Embryonic facial prominence (tissue), 1 donor: ENCODE measurements at regions not wholly inside any gene's neighbourhood (a gene's known extent, or its start where the extent isn't known, plus 50 kb on each side); places are given as distances from the start of the nearest gene placed in this dataset.

Experiments
- DNase-seq: peaks from one replicate; pipeline ENCODE4 v3.0.0-alpha.2; 2016; ENCODE audit errors: extremely low spot score

- DNase-seq, result no peak
These were observed 74.2 kb upstream of the BMP2 start for GRCh38 chr20:6693178-6693807.

DNA sequence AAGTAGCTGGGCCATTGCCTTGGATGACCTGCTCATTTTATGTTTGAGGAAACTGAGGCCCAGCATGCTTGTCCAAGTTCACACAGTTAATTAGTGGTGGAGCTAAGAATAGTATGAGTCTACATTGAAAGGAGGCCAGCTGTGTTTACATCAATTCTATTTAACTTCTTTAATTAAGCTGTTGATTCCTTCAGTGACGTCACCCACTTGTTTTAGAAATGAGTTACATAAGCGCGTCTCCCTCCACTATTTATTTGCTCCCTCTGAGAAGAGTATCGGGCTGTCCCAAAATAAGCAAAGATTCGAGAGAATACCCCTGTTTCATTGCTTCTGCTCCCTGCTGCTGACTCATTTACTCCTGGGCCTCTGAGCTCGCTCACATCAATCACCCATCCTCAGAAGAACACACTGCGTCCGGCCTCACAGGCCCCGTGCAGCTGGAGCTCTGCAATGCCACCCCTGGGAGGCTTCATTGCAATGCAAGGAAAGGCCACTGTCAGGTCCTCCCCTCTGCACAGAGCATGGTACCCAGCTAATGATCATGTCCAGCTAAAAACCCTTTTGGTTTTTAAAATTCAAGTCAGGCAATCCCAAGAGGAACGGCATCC is 74.8 kb upstream of the BMP2 start:
- no peak for DNase-seq

DNA sequence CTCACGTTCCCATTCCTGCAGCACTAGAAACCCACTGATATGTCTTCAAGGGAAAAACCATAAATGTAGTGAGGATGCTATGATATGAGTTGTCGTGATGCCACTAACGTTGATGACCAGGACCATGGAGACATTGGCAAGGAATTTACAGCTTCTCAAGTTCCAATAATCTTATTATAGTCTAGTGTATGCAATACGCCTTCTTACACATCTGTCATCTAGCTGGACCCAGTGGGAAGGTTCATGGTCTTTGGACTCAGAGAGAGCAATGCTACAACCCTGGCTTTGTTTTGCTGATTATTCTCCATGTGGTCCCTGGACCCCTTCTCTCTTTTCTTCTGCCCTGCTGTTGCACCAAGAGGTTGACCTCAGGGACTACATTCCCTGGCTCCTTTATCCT is 76.0 kb upstream of the BMP2 start:
- no peak for DNase-seq

- no peak for DNase-seq
These were observed 78.0 kb upstream of the BMP2 start for GRCh38 chr20:6689339-6689973.

- no peak for DNase-seq
These were observed 81.3 kb upstream of the BMP2 start for GRCh38 chr20:6686171-6686570.

GRCh38 chr20:6685626-6686025 is 81.9 kb upstream of the BMP2 start:
- DNase-seq, result no peak

DNA sequence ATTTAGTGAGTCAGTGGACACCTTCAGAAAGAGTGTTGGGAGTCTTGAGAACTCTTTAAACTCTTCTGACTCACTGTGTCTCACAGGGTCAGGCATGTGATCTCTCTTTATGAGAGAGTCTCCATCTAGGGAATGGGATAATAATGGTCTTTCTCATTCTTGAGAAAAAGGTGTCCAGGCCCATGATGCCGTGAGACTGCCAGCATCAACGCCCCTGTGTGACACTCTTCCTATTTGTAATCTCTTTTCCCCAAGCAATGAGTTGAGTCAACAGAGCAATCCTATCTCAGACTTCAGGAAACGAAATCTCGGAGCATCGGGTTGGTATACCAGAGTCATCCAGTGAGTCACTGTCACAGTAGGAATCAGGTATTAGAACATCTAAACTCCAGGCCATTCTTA is 82.3 kb upstream of the BMP2 start:
- DNase-seq, result no peak

- no peak for DNase-seq
These were observed 84.2 kb upstream of the BMP2 start for GRCh38 chr20:6683021-6683977.

GRCh38 chr20:6680854-6681253 is 86.6 kb upstream of the BMP2 start:
- no peak for DNase-seq

DNA sequence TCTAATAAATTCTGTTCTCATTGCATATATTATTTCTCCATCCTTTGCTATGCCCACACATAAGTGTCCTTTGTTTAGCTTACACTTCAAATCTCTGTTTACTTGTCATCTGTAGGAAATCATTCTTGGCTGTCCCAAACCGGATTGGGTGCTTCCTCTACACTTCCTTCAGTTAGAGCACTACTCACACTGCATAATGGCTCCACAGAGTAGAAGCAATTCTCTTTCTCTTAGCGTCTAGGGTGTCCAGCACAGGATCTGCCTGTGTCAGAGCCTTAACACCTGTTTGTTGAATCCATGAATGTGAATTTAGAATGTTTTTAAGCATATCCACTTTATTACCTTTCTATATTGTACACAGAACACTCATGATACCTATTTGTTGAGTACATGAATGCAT is 87.0 kb upstream of the BMP2 start:
- no peak for DNase-seq

DNA sequence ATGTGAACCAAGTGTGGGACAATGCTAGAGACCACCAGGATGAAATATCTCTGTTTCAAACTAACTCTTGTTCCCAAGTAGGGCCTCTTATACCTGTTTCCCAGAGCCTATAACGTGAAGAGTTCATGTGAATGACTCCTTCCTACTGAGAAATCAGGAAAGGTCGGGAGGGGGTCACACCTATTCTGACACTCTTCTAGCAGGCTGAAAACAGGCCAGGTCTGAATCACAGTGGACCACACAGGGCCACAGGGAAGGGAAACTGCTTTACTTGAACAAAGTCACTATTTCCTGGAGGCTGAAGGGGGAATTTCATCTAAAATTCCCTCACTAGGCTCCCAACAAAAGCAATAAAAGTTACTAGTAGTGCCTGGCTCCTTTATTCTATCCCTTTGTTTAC is 88.4 kb upstream of the BMP2 start:
- DNase-seq, result no peak

- no peak for DNase-seq
These were observed 89.4 kb upstream of the BMP2 start for GRCh38 chr20:6678101-6678500.

- DNase-seq, result no peak
These were observed 92.7 kb upstream of the BMP2 start for GRCh38 chr20:6674831-6675230.

DNA sequence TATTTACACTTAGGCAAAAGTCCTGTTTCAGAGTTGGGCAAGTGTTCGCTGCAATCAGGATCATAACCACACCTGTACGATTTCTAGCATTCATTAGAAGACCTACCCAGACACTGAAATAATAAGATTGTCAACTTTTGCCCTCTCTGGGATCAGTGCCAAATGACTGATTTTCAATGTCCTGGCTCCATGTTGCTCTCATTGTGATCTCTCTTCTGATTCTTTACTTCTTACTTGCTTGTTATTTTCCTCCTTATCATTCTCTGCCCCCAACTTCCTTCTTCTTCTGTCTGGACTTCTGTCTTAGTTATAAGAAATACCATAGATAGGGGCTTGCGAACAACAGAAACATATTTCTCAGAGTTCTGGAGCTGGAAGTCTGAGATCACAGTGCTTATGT is 94.4 kb upstream of the BMP2 start:
- DNase-seq, result no peak

DNA sequence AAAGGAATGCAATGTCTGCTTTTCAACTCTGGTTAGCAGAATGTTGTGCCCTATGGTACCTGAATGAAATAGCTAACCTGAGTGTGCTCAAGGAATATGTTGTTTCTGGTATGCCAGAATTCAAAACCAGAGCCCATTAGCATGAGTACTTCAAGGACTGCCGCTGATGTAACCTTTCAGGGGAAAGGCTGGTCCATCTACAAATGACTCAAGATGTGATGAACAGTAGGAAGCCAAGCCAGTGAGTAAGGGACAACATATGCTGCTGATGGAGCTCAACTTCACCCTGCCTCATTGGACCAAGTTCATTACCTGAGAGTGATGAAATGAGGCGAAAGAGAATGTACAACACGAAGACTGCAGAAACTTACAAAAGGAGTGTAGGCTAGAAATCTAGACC is 95.7 kb upstream of the BMP2 start:
- DNase-seq, result no peak

DNA sequence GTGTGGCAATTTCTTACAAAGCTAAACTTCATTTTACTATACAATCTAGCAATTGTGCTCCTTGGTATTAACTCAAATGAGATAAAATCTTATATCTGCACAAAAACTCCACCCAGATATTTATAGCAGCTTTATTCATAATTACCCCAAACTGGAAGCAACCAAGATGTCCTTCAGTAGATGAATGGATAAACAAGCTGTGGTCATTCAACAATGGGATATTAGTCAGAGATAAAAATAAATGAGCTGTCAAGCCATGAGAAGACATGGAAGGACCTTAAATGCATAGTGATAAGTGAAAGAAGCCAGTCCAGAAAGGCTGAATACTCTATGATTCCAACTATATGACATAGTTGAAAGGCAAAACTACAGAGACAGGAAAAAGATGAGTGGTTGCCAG is 98.9 kb upstream of the BMP2 start:
- no peak for DNase-seq

DNA sequence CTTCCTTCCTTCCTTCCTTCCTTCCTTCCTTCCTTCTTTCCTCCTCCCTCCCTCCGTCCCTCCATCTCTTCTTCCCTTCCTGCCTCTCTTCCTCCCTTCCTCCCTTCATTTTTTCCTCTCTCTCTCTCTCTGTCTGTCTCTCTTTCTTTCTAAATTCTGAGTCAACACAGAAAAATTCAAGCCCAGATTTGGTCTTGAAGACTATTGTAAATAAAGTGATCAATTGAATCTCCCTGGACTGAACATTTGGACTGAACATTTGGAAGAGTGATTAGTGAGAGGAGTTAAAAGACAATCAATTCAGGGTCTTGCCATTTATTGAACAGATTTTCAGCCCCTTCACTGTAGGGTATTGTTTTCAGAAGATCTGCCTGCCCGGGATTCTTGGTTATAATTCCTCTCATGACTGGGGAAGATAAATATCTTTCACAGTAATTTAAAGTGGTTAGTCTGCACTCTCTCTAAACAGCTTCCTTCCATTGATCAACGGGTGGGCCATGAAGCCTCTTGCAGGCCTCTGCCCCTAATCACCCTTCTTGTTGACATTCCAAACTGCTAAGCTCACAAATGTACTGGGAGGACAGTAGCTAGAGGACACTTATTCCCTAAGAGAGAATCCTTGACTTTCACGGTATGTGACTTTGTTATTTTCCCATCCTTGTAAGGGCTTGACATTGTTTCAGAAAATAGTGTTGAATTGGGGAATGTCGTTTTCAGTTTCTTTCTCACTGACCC is 101.7 kb upstream of the BMP2 start:
- DNase-seq, result no peak

- no peak for DNase-seq
These were observed 102.3 kb upstream of the BMP2 start for GRCh38 chr20:6665161-6665560.

GRCh38 chr20:6664574-6664973 is 102.9 kb upstream of the BMP2 start:
- DNase-seq, result no peak

DNA sequence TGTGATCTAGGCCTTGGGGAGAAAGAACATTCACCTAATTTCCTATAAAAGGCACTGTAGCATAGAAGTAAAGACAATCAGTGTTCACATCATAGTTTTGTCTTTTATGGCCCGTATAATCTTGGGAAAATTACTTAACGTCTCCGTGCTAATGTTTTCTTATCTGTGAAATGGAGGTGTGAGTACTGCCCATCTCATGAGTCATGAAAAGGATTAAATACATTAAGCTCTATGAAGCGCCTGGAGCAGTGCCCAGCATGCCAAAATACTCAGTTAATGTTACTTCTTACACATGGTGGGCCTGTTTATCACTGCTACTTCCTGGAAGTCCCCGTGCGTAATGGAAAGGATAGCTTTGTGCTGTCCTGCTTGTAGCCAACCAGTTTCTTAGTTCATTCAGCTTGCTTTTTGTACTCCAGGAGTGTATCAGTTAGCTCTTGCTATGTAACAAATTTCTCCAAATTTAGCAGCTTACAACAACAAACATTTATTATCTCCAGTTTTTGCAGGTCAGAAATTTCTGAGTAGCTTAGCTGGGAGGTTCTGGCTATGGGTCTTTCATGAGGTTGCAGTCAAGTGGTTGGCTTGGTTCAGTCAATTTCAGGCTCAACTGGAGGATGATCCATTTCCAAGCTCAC is 103.6 kb upstream of the BMP2 start:
- no peak for DNase-seq

DNA sequence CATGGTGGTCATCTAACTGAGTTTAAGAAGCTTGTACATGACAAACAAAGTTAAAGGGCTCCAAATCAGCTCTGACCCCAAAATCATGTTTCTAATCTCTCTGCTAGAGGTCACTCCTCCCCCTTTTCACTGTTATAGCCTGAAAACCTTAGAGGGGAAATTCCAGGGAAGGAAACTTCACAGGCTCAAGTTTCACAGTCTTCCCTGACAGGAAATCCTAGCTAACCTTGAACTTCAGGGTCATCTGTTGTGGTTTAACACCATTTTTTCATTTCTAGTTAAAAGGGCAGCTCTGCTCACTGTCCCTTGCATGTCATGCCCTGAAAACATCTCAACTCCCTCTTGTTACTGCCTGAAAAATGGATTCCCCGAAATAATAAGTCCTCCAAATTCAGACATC is 104.4 kb upstream of the BMP2 start:
- no peak for DNase-seq
